ENCODE measurements at regions not wholly inside any gene's neighbourhood (a gene's known extent, or its start where the extent isn't known, plus 50 kb on each side); places are given as distances from the start of the nearest gene placed in this dataset.

DNA sequence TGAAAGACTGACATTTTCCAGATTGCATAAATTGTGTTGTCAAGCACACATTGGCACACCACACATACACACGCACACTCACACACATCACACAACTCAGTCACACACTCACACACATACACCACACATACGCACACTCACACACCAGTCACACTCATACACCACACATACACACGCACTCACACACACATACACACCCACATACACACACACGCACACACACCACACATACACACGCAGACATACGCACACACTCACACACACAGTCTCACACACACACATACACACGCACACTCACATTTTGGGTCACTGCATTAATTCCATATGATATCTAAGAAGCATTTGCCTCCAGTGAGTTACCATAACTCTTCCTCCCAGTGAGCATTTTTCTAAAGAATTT lies 578.3 kb upstream of the FRG1 start:
- POLR2A ChIA-PET, result no interaction called here
- CTCF ChIA-PET, result no interaction called here
- Histone ChIP-seq H3K9me3 (ENCODE audit: control insufficient read depth, insufficient read depth, low read depth, low read length) (no peaks in the 10 kb centered on the region), H3K4me3 (ENCODE audit: low read depth, low read length) (no peak overlapping the region), H3K27ac (ENCODE audit: extremely low read depth, low read depth, low read length) (no peak overlapping the region), H3K4me1 (ENCODE audit: control insufficient read depth, insufficient read depth, low read length) (no peaks in the 10 kb centered on the region), H3K36me3 (ENCODE audit: control insufficient read depth in 2 of 2, insufficient read depth in 1 of 2, low read length in 2 of 2) (no peaks in the 10 kb centered on the region)
- TF ChIP-seq, protein P1, sequence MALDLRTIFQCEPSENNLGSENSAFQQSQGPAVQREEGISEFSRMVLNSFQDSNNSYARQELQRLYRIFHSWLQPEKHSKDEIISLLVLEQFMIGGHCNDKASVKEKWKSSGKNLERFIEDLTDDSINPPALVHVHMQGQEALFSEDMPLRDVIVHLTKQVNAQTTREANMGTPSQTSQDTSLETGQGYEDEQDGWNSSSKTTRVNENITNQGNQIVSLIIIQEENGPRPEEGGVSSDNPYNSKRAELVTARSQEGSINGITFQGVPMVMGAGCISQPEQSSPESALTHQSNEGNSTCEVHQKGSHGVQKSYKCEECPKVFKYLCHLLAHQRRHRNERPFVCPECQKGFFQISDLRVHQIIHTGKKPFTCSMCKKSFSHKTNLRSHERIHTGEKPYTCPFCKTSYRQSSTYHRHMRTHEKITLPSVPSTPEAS (tag by site-specific recombination; IDR thresholded peaks at IDR 0.05), result peak; percentile 71
- no peak for TF ChIP-seq WT1 (tag by site-specific recombination; IDR thresholded peaks at IDR 0.05)

DNA sequence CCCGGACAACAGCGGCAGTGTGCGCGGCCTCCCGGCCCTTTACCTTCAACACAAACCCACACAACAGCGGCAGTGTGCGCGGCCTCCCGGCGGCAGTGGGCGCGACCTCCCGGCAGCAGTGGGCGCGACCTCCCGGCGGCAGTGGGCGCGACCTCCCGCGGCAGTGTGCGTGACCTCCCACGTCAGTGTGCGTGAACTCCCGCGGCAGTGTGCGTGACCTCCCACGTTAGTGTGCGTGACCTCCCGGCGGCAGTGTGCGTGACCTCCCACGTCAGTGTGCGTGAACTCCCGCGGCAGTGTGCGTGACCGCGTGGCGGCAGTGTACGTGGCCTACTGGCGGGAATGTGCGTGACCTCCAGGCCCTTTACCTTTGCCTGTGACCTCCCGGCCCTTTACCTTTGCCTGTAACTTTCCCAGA lies 576.6 kb upstream of the FRG1 start:
- no peaks in the 10 kb centered on the region for H3K36me3 ChIP-seq (ENCODE audit: control insufficient read depth in 2 of 2, insufficient read depth in 1 of 2, low read length in 2 of 2)
- no peak overlapping the region for H3K27ac ChIP-seq (ENCODE audit: extremely low read depth, low read depth, low read length)
- ChIA-PET CTCF (no interaction called here), POLR2A (no interaction called here)
- H3K4me1 ChIP-seq (ENCODE audit: control insufficient read depth, insufficient read depth, low read length), result no peaks in the 10 kb centered on the region
- H3K9me3 ChIP-seq (ENCODE audit: control insufficient read depth, insufficient read depth, low read depth, low read length), result no peaks in the 10 kb centered on the region
- no peak overlapping the region for H3K4me3 ChIP-seq (ENCODE audit: low read depth, low read length)
- TF ChIP-seq, protein P2, sequence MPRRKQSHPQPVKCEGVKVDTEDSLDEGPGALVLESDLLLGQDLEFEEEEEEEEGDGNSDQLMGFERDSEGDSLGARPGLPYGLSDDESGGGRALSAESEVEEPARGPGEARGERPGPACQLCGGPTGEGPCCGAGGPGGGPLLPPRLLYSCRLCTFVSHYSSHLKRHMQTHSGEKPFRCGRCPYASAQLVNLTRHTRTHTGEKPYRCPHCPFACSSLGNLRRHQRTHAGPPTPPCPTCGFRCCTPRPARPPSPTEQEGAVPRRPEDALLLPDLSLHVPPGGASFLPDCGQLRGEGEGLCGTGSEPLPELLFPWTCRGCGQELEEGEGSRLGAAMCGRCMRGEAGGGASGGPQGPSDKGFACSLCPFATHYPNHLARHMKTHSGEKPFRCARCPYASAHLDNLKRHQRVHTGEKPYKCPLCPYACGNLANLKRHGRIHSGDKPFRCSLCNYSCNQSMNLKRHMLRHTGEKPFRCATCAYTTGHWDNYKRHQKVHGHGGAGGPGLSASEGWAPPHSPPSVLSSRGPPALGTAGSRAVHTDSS (tag by site-specific recombination; IDR thresholded peaks at IDR 0.05), result no peak
- TF ChIP-seq ZNF544 (tag by site-specific recombination; IDR thresholded peaks at IDR 0.05), result no peak
- TF ChIP-seq ZNF324 (tag by site-specific recombination; IDR thresholded peaks at IDR 0.05), result no peak
- TF ChIP-seq ZNF777 (tag by site-specific recombination; IDR thresholded peaks at IDR 0.05; ENCODE audit: borderline replicate concordance), result no peak
- TF ChIP-seq, protein P3, sequence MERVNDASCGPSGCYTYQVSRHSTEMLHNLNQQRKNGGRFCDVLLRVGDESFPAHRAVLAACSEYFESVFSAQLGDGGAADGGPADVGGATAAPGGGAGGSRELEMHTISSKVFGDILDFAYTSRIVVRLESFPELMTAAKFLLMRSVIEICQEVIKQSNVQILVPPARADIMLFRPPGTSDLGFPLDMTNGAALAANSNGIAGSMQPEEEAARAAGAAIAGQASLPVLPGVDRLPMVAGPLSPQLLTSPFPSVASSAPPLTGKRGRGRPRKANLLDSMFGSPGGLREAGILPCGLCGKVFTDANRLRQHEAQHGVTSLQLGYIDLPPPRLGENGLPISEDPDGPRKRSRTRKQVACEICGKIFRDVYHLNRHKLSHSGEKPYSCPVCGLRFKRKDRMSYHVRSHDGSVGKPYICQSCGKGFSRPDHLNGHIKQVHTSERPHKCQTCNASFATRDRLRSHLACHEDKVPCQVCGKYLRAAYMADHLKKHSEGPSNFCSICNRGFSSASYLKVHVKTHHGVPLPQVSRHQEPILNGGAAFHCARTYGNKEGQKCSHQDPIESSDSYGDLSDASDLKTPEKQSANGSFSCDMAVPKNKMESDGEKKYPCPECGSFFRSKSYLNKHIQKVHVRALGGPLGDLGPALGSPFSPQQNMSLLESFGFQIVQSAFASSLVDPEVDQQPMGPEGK (tag by site-specific recombination; IDR thresholded peaks at IDR 0.05), result no peak
- no peak for TF ChIP-seq ZNF776 (tag by site-specific recombination; IDR thresholded peaks at IDR 0.05; ENCODE audit: borderline replicate concordance)
- TF ChIP-seq SALL2 (tag by site-specific recombination; IDR thresholded peaks at IDR 0.05; ENCODE audit: borderline replicate concordance), result no peak
- no peak for TF ChIP-seq ZNF335 (tag by site-specific recombination; conservative IDR thresholded peaks at IDR 0.05)
- no peak for TF ChIP-seq ZNF548 (tag by site-specific recombination; IDR thresholded peaks at IDR 0.05)
- TF ChIP-seq ZNF623 (tag by site-specific recombination; IDR thresholded peaks at IDR 0.05), result no peak
- TF ChIP-seq, protein P4, sequence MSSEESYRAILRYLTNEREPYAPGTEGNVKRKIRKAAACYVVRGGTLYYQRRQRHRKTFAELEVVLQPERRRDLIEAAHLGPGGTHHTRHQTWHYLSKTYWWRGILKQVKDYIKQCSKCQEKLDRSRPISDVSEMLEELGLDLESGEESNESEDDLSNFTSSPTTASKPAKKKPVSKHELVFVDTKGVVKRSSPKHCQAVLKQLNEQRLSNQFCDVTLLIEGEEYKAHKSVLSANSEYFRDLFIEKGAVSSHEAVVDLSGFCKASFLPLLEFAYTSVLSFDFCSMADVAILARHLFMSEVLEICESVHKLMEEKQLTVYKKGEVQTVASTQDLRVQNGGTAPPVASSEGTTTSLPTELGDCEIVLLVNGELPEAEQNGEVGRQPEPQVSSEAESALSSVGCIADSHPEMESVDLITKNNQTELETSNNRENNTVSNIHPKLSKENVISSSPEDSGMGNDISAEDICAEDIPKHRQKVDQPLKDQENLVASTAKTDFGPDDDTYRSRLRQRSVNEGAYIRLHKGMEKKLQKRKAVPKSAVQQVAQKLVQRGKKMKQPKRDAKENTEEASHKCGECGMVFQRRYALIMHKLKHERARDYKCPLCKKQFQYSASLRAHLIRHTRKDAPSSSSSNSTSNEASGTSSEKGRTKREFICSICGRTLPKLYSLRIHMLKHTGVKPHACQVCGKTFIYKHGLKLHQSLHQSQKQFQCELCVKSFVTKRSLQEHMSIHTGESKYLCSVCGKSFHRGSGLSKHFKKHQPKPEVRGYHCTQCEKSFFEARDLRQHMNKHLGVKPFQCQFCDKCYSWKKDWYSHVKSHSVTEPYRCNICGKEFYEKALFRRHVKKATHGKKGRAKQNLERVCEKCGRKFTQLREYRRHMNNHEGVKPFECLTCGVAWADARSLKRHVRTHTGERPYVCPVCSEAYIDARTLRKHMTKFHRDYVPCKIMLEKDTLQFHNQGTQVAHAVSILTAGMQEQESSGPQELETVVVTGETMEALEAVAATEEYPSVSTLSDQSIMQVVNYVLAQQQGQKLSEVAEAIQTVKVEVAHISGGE (tag by site-specific recombination; conservative IDR thresholded peaks at IDR 0.05; ENCODE audit: low read depth), result no peak
- TF ChIP-seq, protein P5, sequence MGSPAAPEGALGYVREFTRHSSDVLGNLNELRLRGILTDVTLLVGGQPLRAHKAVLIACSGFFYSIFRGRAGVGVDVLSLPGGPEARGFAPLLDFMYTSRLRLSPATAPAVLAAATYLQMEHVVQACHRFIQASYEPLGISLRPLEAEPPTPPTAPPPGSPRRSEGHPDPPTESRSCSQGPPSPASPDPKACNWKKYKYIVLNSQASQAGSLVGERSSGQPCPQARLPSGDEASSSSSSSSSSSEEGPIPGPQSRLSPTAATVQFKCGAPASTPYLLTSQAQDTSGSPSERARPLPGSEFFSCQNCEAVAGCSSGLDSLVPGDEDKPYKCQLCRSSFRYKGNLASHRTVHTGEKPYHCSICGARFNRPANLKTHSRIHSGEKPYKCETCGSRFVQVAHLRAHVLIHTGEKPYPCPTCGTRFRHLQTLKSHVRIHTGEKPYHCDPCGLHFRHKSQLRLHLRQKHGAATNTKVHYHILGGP (tag by site-specific recombination; IDR thresholded peaks at IDR 0.05), result no peak
- TF ChIP-seq ZNF416 (tag by site-specific recombination; IDR thresholded peaks at IDR 0.05), result no peak
- TF ChIP-seq ZNF423 (tag by site-specific recombination; IDR thresholded peaks at IDR 0.05), result no peak
- TF ChIP-seq, protein P6, sequence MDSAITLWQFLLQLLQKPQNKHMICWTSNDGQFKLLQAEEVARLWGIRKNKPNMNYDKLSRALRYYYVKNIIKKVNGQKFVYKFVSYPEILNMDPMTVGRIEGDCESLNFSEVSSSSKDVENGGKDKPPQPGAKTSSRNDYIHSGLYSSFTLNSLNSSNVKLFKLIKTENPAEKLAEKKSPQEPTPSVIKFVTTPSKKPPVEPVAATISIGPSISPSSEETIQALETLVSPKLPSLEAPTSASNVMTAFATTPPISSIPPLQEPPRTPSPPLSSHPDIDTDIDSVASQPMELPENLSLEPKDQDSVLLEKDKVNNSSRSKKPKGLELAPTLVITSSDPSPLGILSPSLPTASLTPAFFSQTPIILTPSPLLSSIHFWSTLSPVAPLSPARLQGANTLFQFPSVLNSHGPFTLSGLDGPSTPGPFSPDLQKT (IDR thresholded peaks at IDR 0.05; ENCODE audit: borderline replicate concordance, low read depth, low read length), result no peak
- TF ChIP-seq, protein P7, sequence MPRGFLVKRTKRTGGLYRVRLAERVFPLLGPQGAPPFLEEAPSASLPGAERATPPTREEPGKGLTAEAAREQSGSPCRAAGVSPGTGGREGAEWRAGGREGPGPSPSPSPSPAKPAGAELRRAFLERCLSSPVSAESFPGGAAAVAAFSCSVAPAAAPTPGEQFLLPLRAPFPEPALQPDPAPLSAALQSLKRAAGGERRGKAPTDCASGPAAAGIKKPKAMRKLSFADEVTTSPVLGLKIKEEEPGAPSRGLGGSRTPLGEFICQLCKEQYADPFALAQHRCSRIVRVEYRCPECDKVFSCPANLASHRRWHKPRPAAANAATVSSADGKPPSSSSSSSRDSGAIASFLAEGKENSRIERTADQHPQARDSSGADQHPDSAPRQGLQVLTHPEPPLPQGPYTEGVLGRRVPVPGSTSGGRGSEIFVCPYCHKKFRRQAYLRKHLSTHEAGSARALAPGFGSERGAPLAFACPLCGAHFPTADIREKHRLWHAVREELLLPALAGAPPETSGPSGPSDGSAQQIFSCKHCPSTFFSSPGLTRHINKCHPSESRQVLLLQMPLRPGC (tag by site-specific recombination; IDR thresholded peaks at IDR 0.05), result no peak
- no peak for TF ChIP-seq ZNF521 (tag by site-specific recombination; IDR thresholded peaks at IDR 0.05)
- no peak for TF ChIP-seq GLIS2 (tag by site-specific recombination; IDR thresholded peaks at IDR 0.05)
- TF ChIP-seq ZNF510 (tag by site-specific recombination; IDR thresholded peaks at IDR 0.05; ENCODE audit: insufficient replicate concordance), result no peak
